HG03103 (cell line): ENCODE measurements at regions not wholly inside any gene's neighbourhood (a gene's known extent, or its start where the extent isn't known, plus 50 kb on each side); places are given as distances from the start of the nearest gene placed in this dataset.

Source experiments
- ATAC-seq: cut with Tn5 transposase; IDR thresholded peaks from one replicate; pipeline ENCODE4 v1.9.1; 2021; ENCODE audit warnings: low read depth; ENCODE audit not compliant: unreplicated experiment

GRCh38 chrX:113548308-113549015 is 707.8 kb upstream of the AMOT start:
- ATAC-seq, result no peak

- ATAC-seq, result no peak
Measured at GRCh38 chrX:113545040-113545439, 704.4 kb upstream of the AMOT start.

DNA sequence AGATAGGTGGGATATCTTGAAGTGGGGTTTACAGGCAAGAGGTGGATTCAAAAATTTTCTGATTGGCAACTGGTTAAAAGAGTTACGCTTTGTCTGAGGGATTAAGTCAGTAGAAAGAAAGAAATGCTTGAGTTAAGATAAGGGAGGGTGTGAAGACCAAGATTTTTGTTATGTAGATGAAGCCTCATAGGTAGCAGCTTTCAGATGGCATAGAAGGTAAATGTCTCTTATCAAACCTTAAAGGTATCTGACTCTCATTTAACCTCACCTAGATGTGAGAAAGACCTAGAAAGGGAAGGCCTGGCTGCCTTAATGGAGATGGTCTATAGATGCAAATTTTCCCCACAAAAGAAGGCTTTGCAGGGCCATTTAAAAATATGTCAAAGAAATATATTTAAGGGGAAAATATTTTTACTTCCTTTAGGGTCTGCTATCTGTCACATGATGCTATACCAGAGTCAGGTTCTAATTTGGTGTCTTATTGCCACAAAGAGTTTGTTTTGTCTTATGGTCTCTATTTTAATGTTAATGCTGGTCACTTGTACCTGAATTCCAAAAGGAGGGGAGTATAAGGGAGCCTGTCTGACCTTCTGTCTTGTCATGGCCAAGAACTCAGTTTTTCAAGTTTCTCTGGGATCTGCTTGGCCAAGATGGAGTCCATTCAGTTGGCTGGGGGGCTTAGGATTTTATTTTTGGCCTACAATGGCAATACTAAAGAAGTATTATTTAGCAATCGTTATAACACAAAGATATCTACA is 699.1 kb upstream of the AMOT start:
- ATAC-seq, result no peak

DNA sequence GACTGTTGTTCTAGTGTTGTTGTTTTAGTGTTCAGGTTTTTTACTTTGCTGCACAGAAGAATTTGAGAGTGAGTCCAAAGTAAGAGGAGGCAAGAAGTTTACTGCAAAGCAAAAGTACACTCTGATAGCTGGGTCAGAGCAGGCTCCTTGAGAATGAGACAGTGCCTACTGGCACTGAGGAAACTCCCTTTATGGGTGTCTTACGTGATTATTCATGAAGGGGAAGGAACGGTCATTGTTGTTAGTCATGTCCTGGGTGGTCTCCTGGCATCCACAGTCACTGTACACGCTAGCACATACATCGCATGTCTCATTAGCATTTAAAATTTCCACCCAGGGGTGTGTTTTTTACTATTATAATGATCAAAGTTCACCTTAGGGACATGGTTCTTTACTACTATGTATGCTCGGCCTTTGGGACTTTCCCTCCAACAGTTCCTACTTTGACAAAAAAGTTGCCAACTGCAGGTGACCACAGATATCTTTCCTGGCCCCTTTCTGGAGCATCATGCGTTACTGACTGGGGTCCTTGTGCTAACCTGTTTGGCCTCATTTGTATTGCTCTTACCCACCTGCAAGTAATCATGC is 688.9 kb upstream of the AMOT start:
- no peak for ATAC-seq

- peak; percentile 100 for ATAC-seq
Measured at GRCh38 chrX:113522814-113523213, 682.2 kb upstream of the AMOT start.

DNA sequence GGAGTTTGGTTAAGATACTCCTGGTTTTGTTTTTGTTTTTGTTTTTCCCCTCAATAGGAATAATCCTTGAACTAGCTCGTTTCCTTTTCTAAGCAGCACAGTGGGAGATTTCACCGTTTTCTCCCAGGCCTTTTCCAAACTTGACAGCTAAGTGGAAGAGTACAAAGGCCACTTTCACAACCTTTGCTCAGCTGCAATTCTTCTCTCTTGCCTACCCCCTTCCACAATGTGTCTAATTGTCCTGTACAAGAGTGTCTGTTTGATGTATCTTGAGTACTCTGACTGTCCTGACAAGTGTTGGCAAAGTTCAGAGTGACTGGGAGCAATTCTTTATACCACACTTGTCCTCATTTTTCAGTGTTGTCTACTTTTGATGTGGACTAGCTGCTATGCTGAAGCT is 674.3 kb upstream of the AMOT start:
- ATAC-seq, result no peak

DNA sequence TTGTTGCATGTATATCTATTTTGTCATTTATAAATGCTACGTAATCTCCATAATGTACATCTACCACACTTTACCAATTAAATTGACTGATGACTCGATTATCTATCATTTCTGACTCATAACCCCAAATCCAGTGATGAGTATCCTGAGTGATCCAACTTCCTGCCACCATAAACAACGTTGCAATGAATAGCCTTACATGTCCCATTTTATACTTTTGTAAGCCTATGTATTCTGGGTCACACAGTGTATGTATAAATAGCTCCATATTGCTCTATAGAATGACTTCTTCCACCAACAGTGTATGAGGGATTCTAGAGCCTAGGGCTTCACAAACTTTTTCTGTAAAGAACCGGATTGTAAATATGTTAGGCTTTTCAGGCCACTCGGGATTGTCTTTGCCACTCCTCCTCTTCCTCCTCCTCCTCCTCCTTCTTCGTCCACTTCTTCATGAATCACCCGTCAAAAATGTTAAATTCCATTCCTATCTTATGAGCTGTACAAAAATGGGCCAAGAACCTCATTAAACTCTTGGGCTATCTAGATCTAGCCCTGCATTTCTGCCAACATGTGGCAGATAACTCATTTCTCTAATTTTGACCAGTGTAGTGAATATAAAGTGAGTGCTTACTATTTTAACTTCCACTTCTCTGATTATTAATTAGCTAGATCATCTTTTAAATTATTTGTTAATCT is 672.2 kb upstream of the AMOT start:
- ATAC-seq, result no peak

DNA sequence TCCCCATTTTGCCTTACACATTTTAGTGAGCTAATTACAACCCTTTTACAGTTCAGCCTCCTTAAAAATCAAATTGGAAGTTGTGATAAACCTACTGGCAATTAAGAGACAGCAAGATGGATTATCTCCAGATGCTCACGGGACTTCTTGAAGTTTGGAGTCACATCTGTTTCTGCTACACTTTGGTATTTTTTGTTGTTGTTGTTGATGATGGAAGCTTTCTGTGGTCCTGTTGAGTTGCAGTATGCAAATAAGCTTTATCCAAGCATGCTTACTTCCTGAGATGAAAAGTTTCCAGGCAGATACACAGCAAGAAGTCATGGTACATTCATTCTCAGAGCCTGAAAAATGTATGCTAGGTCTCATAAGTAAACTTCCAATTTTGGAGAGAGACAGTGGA is 670.0 kb upstream of the AMOT start:
- no peak for ATAC-seq

GRCh38 chrX:113492895-113493294 is 652.3 kb upstream of the AMOT start:
- no peak for ATAC-seq

GRCh38 chrX:113473418-113473817 is 632.8 kb upstream of the AMOT start:
- ATAC-seq, result peak; percentile 50

DNA sequence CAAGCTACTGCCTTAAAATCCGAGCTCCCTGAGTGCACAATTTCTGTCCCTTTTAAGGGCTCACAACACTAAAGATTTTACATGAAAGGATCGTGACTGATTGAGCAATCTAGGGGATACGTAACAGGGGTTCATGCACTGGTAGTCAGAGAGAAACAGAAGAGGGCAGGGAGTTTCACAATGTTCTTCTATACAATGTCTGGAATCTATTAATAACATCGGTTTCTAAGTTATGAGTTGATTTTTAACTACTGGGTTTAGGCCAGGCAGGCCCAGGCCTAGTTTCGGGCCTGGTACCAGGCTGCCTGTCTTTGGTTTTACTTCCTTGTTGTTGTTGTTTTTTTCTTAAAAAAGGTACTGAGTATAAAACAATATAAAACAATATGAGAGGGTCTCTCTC is 632.4 kb upstream of the AMOT start:
- ATAC-seq, result peak; percentile 56

DNA sequence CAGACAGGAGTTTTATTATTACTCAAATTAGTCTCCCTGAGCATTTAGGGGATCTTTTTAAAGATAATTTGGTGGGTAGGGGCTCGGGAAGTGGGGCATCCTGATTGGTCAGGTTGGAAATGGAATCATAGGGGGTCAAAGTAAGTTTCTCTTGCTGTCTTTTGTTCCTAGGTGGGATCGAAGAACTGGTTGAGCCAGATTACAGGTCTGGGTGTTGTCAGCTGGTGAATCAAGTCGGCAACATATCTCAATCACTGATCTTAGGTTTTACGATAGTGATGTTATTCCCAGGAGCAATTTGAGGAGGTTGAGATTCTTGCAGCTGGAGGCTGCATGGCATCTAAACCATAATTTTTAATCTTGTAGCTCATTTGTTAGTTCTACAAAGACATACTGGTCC is 629.5 kb upstream of the AMOT start:
- ATAC-seq, result no peak

DNA sequence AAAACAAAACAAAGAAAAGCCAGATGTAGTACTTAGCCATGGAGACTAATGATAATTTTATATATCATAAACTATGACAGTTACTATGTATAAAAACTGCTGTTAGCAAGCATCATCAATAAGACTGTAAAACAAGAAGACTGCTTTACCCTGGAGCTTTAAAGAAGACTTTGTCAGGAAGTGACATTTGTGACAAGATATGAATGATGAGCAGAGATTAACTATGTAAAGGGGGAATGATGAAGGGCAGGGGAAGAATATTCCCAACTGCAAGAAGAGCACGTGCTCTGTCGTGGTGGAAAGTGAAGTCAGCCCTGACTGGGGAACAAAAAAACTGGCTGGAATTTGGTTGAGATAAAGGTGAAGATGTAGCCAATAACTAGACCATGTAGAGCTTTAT is 617.1 kb upstream of the AMOT start:
- ATAC-seq, result no peak

DNA sequence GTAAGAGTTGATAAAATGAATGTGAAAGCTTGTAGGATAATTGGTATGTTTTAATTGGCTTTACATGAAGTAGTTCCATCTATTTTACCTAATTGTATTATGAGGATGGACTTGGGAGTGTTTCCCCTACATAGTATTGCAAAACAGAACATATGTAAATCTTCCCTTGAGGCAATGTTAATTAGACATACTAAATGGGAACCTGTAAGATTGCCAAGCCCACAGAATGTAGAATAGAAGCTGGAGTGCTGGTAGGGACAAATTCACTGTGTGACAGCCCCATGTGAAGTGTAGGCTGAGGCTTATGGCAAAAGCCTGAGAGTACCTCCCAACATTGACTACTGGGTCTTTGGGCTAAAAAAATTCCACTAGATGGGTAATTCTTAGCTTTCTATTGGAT is 615.0 kb upstream of the AMOT start:
- no peak for ATAC-seq

GRCh38 chrX:113429011-113429410 is 588.4 kb upstream of the AMOT start:
- no peak for ATAC-seq

- ATAC-seq, result no peak
Measured at GRCh38 chrX:113422323-113422722, 581.7 kb upstream of the AMOT start.

DNA sequence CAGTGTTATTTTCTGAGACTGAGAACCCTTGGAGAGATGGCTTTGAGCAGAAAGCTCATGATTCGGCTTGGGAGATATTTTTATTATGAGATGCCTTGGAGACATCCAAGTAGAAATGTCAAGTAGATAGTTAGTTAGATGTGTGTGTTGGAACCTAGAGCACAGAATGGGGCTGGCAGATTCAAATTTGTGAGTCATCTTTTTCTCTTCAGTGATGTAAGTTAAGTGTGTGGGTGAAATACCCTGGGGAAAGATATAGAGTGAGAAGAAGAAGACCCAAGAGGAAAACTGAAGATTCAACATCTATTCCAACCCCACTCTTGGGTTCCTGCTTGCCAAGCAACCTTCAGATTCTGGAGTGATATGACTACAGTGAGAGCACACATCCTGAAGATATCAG is 580.8 kb upstream of the AMOT start:
- ATAC-seq, result no peak

GRCh38 chrX:113412106-113412505 is 571.5 kb upstream of the AMOT start:
- ATAC-seq, result no peak

- no peak for ATAC-seq
Measured at GRCh38 chrX:113408843-113409242, 568.2 kb upstream of the AMOT start.

DNA sequence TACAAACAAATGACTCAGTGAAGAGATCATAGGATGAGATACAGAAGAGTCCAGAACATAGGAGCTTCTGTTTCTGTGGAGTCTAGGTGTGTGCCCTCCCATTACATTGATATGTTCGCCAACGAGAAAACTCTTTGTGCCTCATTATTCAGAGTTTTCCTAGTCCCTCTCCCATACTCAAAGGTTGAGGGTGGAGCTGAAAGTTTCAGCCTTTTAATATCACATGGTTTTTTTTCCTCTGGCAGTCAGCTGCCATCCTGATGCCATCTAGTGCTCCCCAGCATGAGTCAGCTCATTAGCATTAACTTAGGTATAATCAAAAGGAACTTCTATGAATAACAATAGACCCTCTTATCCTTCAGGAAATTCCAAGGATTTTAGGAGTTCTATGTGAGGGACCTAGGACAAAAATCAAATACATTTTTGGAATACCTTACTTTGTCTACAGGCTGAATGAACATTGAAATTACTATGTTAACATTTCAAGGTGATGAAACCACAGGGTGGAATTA is 559.6 kb upstream of the AMOT start:
- no peak for ATAC-seq
